ENCODE measurements at regions not wholly inside any gene's neighbourhood (a gene's known extent, or its start where the extent isn't known, plus 50 kb on each side); places are given as distances from the start of the nearest gene placed in this dataset.

DNA sequence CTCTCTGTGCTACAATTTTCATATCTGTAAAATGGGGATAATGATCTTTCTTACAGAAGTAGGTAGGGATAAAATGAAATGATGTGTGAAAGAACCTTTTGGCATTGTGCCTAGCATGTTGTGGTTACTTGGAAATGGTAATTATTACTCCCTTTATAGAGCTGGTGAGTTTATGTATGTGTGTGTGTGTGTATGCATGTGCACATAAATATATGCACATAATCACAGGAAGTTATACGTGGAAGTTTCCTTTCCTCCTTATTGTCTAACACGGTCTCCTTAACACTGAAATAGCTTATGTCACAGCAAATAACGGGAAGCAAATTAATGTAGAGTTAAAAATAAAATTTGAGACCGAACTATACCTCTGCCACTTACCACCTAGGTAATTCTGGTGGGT lies 163.7 kb upstream of the ZBED5 start:
- TF ChIP-seq, protein P1, sequence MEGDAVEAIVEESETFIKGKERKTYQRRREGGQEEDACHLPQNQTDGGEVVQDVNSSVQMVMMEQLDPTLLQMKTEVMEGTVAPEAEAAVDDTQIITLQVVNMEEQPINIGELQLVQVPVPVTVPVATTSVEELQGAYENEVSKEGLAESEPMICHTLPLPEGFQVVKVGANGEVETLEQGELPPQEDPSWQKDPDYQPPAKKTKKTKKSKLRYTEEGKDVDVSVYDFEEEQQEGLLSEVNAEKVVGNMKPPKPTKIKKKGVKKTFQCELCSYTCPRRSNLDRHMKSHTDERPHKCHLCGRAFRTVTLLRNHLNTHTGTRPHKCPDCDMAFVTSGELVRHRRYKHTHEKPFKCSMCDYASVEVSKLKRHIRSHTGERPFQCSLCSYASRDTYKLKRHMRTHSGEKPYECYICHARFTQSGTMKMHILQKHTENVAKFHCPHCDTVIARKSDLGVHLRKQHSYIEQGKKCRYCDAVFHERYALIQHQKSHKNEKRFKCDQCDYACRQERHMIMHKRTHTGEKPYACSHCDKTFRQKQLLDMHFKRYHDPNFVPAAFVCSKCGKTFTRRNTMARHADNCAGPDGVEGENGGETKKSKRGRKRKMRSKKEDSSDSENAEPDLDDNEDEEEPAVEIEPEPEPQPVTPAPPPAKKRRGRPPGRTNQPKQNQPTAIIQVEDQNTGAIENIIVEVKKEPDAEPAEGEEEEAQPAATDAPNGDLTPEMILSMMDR (conservative IDR thresholded peaks at IDR 0.05 in 1 of 2, IDR thresholded peaks at IDR 0.05 in 1 of 2; ENCODE audit: extremely low read depth in 1 of 2, insufficient read depth in 1 of 2, low read depth in 1 of 2, low read length in 2 of 2), result no peak
- TF ChIP-seq EZH2 (IDR thresholded peaks at IDR 0.05; ENCODE audit: borderline replicate concordance, low read length), result no peak
